ENCODE measurements at regions not wholly inside any gene's neighbourhood (a gene's known extent, or its start where the extent isn't known, plus 50 kb on each side); places are given as distances from the start of the nearest gene placed in this dataset.
A peak's percentile ranks its signal among the peaks of the same experiment; 100 is the strongest.

GRCh38 chr10:47165168-47165710 lies 134.8 kb upstream of the GDF10 start:
- H3K4me2 ChIP-seq (replicated peaks; ENCODE audit: extremely low read depth, low read length, poor library complexity, severe bottlenecking), result peak overlapping the region; percentile 70
- H4K20me1 ChIP-seq (ENCODE audit: insufficient read depth, low read length), result no peaks in the 10 kb centered on the region
- TF ChIP-seq, protein P1, sequence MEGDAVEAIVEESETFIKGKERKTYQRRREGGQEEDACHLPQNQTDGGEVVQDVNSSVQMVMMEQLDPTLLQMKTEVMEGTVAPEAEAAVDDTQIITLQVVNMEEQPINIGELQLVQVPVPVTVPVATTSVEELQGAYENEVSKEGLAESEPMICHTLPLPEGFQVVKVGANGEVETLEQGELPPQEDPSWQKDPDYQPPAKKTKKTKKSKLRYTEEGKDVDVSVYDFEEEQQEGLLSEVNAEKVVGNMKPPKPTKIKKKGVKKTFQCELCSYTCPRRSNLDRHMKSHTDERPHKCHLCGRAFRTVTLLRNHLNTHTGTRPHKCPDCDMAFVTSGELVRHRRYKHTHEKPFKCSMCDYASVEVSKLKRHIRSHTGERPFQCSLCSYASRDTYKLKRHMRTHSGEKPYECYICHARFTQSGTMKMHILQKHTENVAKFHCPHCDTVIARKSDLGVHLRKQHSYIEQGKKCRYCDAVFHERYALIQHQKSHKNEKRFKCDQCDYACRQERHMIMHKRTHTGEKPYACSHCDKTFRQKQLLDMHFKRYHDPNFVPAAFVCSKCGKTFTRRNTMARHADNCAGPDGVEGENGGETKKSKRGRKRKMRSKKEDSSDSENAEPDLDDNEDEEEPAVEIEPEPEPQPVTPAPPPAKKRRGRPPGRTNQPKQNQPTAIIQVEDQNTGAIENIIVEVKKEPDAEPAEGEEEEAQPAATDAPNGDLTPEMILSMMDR (IDR thresholded peaks at IDR 0.05), result no peak
- DNase-seq, result no peak
- peaks cover 66% of the 10 kb centered on the region for H3K4me1 Mint-ChIP-seq
- peak overlapping the region; percentile 63 for H3K9ac ChIP-seq (ENCODE audit: insufficient read depth, low read length, poor library complexity, severe bottlenecking)
- intact Hi-C loops (cut with micrococcal nuclease), result loop anchor here (5.0 kb wide), 2 partner anchors 33 to 92 kb away; no protein-coding TSS in a partner anchor
- H3K4me3 ChIP-seq (replicated peaks in 1 of 3; ENCODE audit: low read depth in 2 of 3, low read length in 3 of 3), result peak overlapping the region in 1 of 3 experiments; percentile 63
- peak overlapping the region; percentile 69 to 90 for H3K27ac ChIP-seq (ENCODE audit: low read depth in 1 of 2, low read length in 2 of 2)
- no peaks in the 10 kb centered on the region for H3K9me3 ChIP-seq (replicated peaks in 1 of 2; ENCODE audit: control insufficient read depth in 1 of 2, insufficient read depth in 1 of 2, low read length in 2 of 2)
- peaks cover 62 to 71% of the 10 kb centered on the region in 2 donors for H3K4me1 ChIP-seq (ENCODE audit: control insufficient read depth in 1 of 2, insufficient read depth in 2 of 2, low read length in 2 of 2)
- H3K36me3 Mint-ChIP-seq, result peaks cover 5 to 6% of the 10 kb centered on the region in 2 donors
- peak overlapping the region; percentile 69 for H2AFZ ChIP-seq (ENCODE audit: insufficient read depth, low read depth, low read length, poor library complexity, severe bottlenecking)
- H3K36me3 ChIP-seq (replicated peaks in 1 of 2; ENCODE audit: control insufficient read depth in 1 of 2, insufficient read depth in 2 of 2, low read length in 2 of 2), result no peaks in the 10 kb centered on the region
- H3K9me3 Mint-ChIP-seq, result peaks cover 3 to 16% (median 6%) of the 10 kb centered on the region in 7 donors
- WGBS (ENCODE audit: insufficient coverage), result 28% methylated on average over 6 of the region's 7 CpGs
- no peaks in the 10 kb centered on the region for H3K27me3 ChIP-seq (ENCODE audit: control insufficient read depth in 2 of 2, insufficient read depth in 2 of 2, low read length in 2 of 2)
- peaks cover 0 to 9% (median 1%) of the 10 kb centered on the region in 3 donors for H3K27me3 Mint-ChIP-seq (ENCODE audit: low read depth in 3 of 3)
- peak overlapping the region; percentile 67 to 87 for H3K4me3 Mint-ChIP-seq
- no peaks in the 10 kb centered on the region for H3K79me2 ChIP-seq (ENCODE audit: insufficient read depth, low read length)
- peak overlapping the region; percentile 93 to 99 (median 96) for H3K27ac Mint-ChIP-seq

- peak overlapping the region in 1 of 3 experiments; percentile 63 for H3K4me3 ChIP-seq (replicated peaks in 1 of 3; ENCODE audit: low read depth in 2 of 3, low read length in 3 of 3)
- H3K27ac ChIP-seq (ENCODE audit: low read depth in 1 of 2, low read length in 2 of 2), result peak overlapping the region; percentile 69 to 90
- TF ChIP-seq, protein P1 (IDR thresholded peaks at IDR 0.05), result no peak
- Mint-ChIP-seq H3K4me1 (peaks cover 60% of the 10 kb centered on the region), H3K4me3 (peak overlapping the region; percentile 67 to 87), H3K36me3 (peaks cover 5 to 6% of the 10 kb centered on the region in 2 donors), H3K27me3 (ENCODE audit: low read depth in 3 of 3) (peaks cover 0 to 9% (median 1%) of the 10 kb centered on the region in 3 donors), H3K27ac (peak overlapping the region; percentile 93 to 99 (median 96)), H3K9me3 (peaks cover 4 to 16% (median 6%) of the 10 kb centered on the region in 7 donors)
- H3K36me3 ChIP-seq (replicated peaks in 1 of 2; ENCODE audit: control insufficient read depth in 1 of 2, insufficient read depth in 2 of 2, low read length in 2 of 2), result no peaks in the 10 kb centered on the region
- intact Hi-C loops (cut with micrococcal nuclease), result loop anchor here (2.0 to 5.0 kb wide), 3 partner anchors 34 to 91 kb away; no protein-coding TSS in a partner anchor
- peak overlapping the region; percentile 70 for H3K4me2 ChIP-seq (replicated peaks; ENCODE audit: extremely low read depth, low read length, poor library complexity, severe bottlenecking)
- H3K79me2 ChIP-seq (ENCODE audit: insufficient read depth, low read length), result no peaks in the 10 kb centered on the region
- peaks cover 56 to 65% of the 10 kb centered on the region in 2 donors for H3K4me1 ChIP-seq (ENCODE audit: control insufficient read depth in 1 of 2, insufficient read depth in 2 of 2, low read length in 2 of 2)
- H4K20me1 ChIP-seq (ENCODE audit: insufficient read depth, low read length), result no peaks in the 10 kb centered on the region
- H3K9ac ChIP-seq (ENCODE audit: insufficient read depth, low read length, poor library complexity, severe bottlenecking), result peak overlapping the region; percentile 63
- under 1% methylated on average over 19 of the region's 26 CpGs for WGBS (ENCODE audit: insufficient coverage)
- H2AFZ ChIP-seq (ENCODE audit: insufficient read depth, low read depth, low read length, poor library complexity, severe bottlenecking), result peak overlapping the region; percentile 69
- H3K9me3 ChIP-seq (replicated peaks in 1 of 2; ENCODE audit: control insufficient read depth in 1 of 2, insufficient read depth in 1 of 2, low read length in 2 of 2), result no peaks in the 10 kb centered on the region
- no peaks in the 10 kb centered on the region for H3K27me3 ChIP-seq (ENCODE audit: control insufficient read depth in 2 of 2, insufficient read depth in 2 of 2, low read length in 2 of 2)
- peak; percentile 89 to 94 (median 92) for DNase-seq
Measured at GRCh38 chr10:47165711-47166404, 134.1 kb upstream of the GDF10 start.
